B cell (primary cell): ENCODE measurements at regions not wholly inside any gene's neighbourhood (a gene's known extent, or its start where the extent isn't known, plus 50 kb on each side); places are given as distances from the start of the nearest gene placed in this dataset.

Experiments used
- ATAC-seq: fragments of 200-7000 bp; cut with Tn5 transposase; one replicate; pipeline ENCODE4 v1.10.0; 2021; ENCODE audit warnings: low read depth, mild to moderate bottlenecking, moderate number of reproducible peaks, moderate library complexity
- CTCF ChIA-PET: fragments of 350-600 bp; sonication (Branson Sonifier 250); formaldehyde crosslinking; loops from one replicate; lab custom pipeline; 2021; ENCODE audit warnings: antibody characterized with exemption, inconsistent platforms; lab: Charles Lee
- POLR2A ChIA-PET: fragments of 350-600 bp; sonication (Branson Sonifier 250); formaldehyde crosslinking; loops from one replicate; lab custom pipeline; 2021; ENCODE audit warnings: antibody characterized with exemption; lab: Charles Lee
- DNase-seq: peaks from one replicate; pipeline ENCODE4 v3.0.0; 2013
- H2AFZ ChIP-seq: 2 replicates; pipeline ENCODE4 v1.6.1; 2012; ENCODE audit warnings: mild to moderate bottlenecking, low read depth, low read length; ENCODE audit not compliant: insufficient read depth, poor library complexity, severe bottlenecking
- H3K27ac ChIP-seq, 2 donors: 1 replicate in 1 of 2; 2 replicates in 1 of 2; pipeline ENCODE4 v1.5.1; 2012 to 2013; ENCODE audit warnings: low read length in 2 of 2, mild to moderate bottlenecking in 2 of 2, moderate library complexity in 1 of 2
- H3K27me3 ChIP-seq, 4 experiments: fragments of 200-600 bp in 1 of 4; sonication (generic) in 1 of 4; replicated peaks in 1 of 4; 1 replicate in 2 of 4; 2 replicates in 2 of 4; pipeline versions ENCODE4 v1.6.1 to v1.7.0; 2013 to 2016; ENCODE audit warnings: low read length in 3 of 4, mild to moderate bottlenecking in 2 of 4, mixed read lengths in 1 of 4, moderate library complexity in 1 of 4; ENCODE audit not compliant: insufficient read depth in 4 of 4, control insufficient read depth in 3 of 4; ENCODE audit errors: control extremely low read depth in 1 of 4
- H3K36me3 ChIP-seq, 2 experiments: replicated peaks in 1 of 2; 1 replicate in 1 of 2; 2 replicates in 1 of 2; pipeline versions ENCODE4 v1.6.1 to v1.7.1; 2013; ENCODE audit warnings: low read length in 1 of 2; ENCODE audit not compliant: insufficient read depth in 2 of 2, control insufficient read depth in 1 of 2; ENCODE audit errors: control extremely low read depth in 1 of 2, extremely low read depth in 1 of 2
- H3K4me1 ChIP-seq, 2 donors: fragments of 200-600 bp in 1 of 2; sonication (generic) in 1 of 2; 1 replicate in 1 of 2; 2 replicates in 1 of 2; pipeline versions ENCODE4 v1.5.1 to v1.6.1; 2013 to 2017; ENCODE audit warnings: low read length in 2 of 2; ENCODE audit not compliant: control insufficient read depth in 2 of 2, insufficient read depth in 2 of 2
- H3K4me2 ChIP-seq: replicated peaks from 2 replicates; pipeline ENCODE3; 2012; ENCODE audit warnings: mild to moderate bottlenecking, low read depth, low read length; ENCODE audit not compliant: poor library complexity, severe bottlenecking
- H3K4me3 ChIP-seq, 5 experiments: fragments of 200-600 bp in 1 of 5; sonication (generic) in 1 of 5; 1 replicate in 3 of 5; 2 replicates in 2 of 5; pipeline versions ENCODE4 v1.5.1 to v1.7.0; 2011 to 2016; ENCODE audit warnings: low read length in 4 of 5, mild to moderate bottlenecking in 4 of 5, low read depth in 2 of 5, control low read depth in 1 of 5, moderate library complexity in 1 of 5; ENCODE audit not compliant: insufficient read depth in 1 of 5; ENCODE audit errors: control extremely low read depth in 1 of 5, extremely low read depth in 1 of 5
- H3K79me2 ChIP-seq: fragments of 200-600 bp; sonication (generic); one replicate; pipeline ENCODE4 v1.6.0; 2016; ENCODE audit warnings: low read length; ENCODE audit not compliant: control insufficient read depth, insufficient read depth
- H3K9ac ChIP-seq: fragments of 200-600 bp; sonication (generic); 2 replicates; pipeline ENCODE4 v1.6.1; 2017; ENCODE audit warnings: mild to moderate bottlenecking, low read length, moderate library complexity
- H3K9me3 ChIP-seq, 3 donors: one replicate each; pipeline versions ENCODE4 v1.6.1 to v1.7.1; 2013; ENCODE audit warnings: low read length in 2 of 3; ENCODE audit not compliant: control insufficient read depth in 2 of 3, insufficient read depth in 1 of 3; ENCODE audit errors: control extremely low read depth in 1 of 3
- H4K20me1 ChIP-seq: 2 replicates; pipeline ENCODE4 v1.6.0; 2012; ENCODE audit warnings: mild to moderate bottlenecking, low read length; ENCODE audit not compliant: insufficient read depth, control insufficient read depth, poor library complexity, severe bottlenecking
- H3K27ac Mint-ChIP-seq: one replicate; pipeline ENCODE4 v1.8.0; 2021; ENCODE audit warnings: mixed read lengths
- H3K27me3 Mint-ChIP-seq: one replicate; pipeline ENCODE4 v1.8.0; 2021; ENCODE audit warnings: mixed read lengths
- H3K4me1 Mint-ChIP-seq: one replicate; pipeline ENCODE4 v1.8.0; 2021; ENCODE audit warnings: mixed read lengths
- H3K4me3 Mint-ChIP-seq: one replicate; pipeline ENCODE4 v1.8.0; 2021; ENCODE audit warnings: mixed read lengths
- H3K9me3 Mint-ChIP-seq: one replicate; pipeline ENCODE4 v1.8.0; 2022; ENCODE audit warnings: mixed read lengths; ENCODE audit not compliant: insufficient read depth
- EZH2 ChIP-seq: IDR thresholded peaks from 2 replicates; pipeline ENCODE4 v1.6.1; 2012; ENCODE audit warnings: borderline replicate concordance, low read depth, mild to moderate bottlenecking, moderate library complexity, low read length; ENCODE audit not compliant: insufficient read depth, poor library complexity, severe bottlenecking
- WGBS: methylation state at CpG from one replicate; pipeline ENCODE4 v1.1.5; 2013; ENCODE audit warnings: missing lambda C conversion rate; ENCODE audit not compliant: insufficient coverage; 5-methylcytosine and 5-hydroxymethylcytosine counted together
- intact Hi-C: fragments of 100-400 bp; cut with micrococcal nuclease; formaldehyde crosslinking; loops from one replicate; pipeline ENCODE4 v1.10.0; 2022
- TF ChIP-seq, protein P1 (sequence below): fragments of 200-600 bp; IDR thresholded peaks from one replicate; pipeline ENCODE4 v1.8.0; 2022; ENCODE audit warnings: antibody characterized with exemption, mild to moderate bottlenecking

GRCh38 chr5:116702776-116703175 is 128.2 kb upstream of the SEMA6A start:
- ATAC-seq: no peak
- ChIA-PET POLR2A (no interaction called here), CTCF (no interaction called here)
- H3K9ac ChIP-seq: no peak overlapping the region
- H3K4me1 ChIP-seq: no peaks in the 10 kb centered on the region
- H3K9me3 Mint-ChIP-seq: no peaks in the 10 kb centered on the region
- H3K79me2 ChIP-seq: no peaks in the 10 kb centered on the region
- no peaks in the 10 kb centered on the region for H3K27me3 Mint-ChIP-seq
- no peak overlapping the region for H3K4me3 Mint-ChIP-seq
- H4K20me1 ChIP-seq: no peaks in the 10 kb centered on the region
- DNase-seq: no peak
- TF ChIP-seq EZH2: no peak
- TF ChIP-seq, protein P1, sequence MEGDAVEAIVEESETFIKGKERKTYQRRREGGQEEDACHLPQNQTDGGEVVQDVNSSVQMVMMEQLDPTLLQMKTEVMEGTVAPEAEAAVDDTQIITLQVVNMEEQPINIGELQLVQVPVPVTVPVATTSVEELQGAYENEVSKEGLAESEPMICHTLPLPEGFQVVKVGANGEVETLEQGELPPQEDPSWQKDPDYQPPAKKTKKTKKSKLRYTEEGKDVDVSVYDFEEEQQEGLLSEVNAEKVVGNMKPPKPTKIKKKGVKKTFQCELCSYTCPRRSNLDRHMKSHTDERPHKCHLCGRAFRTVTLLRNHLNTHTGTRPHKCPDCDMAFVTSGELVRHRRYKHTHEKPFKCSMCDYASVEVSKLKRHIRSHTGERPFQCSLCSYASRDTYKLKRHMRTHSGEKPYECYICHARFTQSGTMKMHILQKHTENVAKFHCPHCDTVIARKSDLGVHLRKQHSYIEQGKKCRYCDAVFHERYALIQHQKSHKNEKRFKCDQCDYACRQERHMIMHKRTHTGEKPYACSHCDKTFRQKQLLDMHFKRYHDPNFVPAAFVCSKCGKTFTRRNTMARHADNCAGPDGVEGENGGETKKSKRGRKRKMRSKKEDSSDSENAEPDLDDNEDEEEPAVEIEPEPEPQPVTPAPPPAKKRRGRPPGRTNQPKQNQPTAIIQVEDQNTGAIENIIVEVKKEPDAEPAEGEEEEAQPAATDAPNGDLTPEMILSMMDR: no peak
- WGBS: 80% methylated on average over 1 of the region's 1 CpG
- H3K4me3 ChIP-seq: no peak overlapping the region
- H3K27ac ChIP-seq: no peak overlapping the region
- no peak overlapping the region for H3K4me2 ChIP-seq
- no peaks in the 10 kb centered on the region for H3K27me3 ChIP-seq
- intact Hi-C loops: no loop called here
- H3K27ac Mint-ChIP-seq: no peak overlapping the region
- no peak overlapping the region for H2AFZ ChIP-seq
- peaks cover 2% of the 10 kb centered on the region for H3K4me1 Mint-ChIP-seq
- H3K36me3 ChIP-seq: no peaks in the 10 kb centered on the region
- no peaks in the 10 kb centered on the region for H3K9me3 ChIP-seq

DNA sequence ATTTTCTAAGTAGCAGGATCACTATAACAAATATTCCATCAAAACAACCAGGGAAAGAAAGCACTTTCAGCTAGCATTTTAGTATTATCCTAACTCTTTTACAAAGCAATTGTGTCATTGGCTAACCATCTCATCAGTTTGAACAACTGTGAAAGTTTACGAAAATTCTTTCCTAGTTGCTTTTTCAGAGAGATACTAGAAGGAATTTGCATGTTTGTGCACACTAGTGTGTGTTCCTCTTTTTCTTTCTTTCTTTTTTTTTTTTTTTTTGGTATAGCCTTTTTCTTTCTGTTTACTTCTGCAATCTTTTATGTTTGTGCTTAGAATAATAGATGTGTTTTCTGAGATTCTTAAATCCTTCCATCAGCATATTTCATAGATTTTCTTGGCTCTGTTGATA is 124.7 kb upstream of the SEMA6A start:
- ChIA-PET POLR2A (no interaction called here), CTCF (no interaction called here)
- Histone ChIP-seq H3K4me3 (no peak overlapping the region), H3K4me1 (no peaks in the 10 kb centered on the region), H3K9me3 (no peaks in the 10 kb centered on the region), H3K27me3 (no peaks in the 10 kb centered on the region), H3K27ac (no peak overlapping the region), H3K4me2 (no peak overlapping the region), H4K20me1 (no peaks in the 10 kb centered on the region), H3K79me2 (no peaks in the 10 kb centered on the region), H3K9ac (no peak overlapping the region), H2AFZ (no peak overlapping the region), H3K36me3 (no peaks in the 10 kb centered on the region)
- H3K9me3 Mint-ChIP-seq: no peaks in the 10 kb centered on the region
- H3K27me3 Mint-ChIP-seq: no peaks in the 10 kb centered on the region
- no peak overlapping the region for H3K27ac Mint-ChIP-seq
- no peak for ATAC-seq
- H3K4me1 Mint-ChIP-seq: peaks cover 2% of the 10 kb centered on the region
- intact Hi-C loops: no loop called here
- H3K4me3 Mint-ChIP-seq: no peak overlapping the region
- WGBS: no CpG with 5 or more reads among the region's 1 CpG
- no peak for DNase-seq
- TF ChIP-seq, protein P1: no peak
- no peak for TF ChIP-seq EZH2
